ENCODE measurements at regions not wholly inside any gene's neighbourhood (a gene's known extent, or its start where the extent isn't known, plus 50 kb on each side); places are given as distances from the start of the nearest gene placed in this dataset.

DNA sequence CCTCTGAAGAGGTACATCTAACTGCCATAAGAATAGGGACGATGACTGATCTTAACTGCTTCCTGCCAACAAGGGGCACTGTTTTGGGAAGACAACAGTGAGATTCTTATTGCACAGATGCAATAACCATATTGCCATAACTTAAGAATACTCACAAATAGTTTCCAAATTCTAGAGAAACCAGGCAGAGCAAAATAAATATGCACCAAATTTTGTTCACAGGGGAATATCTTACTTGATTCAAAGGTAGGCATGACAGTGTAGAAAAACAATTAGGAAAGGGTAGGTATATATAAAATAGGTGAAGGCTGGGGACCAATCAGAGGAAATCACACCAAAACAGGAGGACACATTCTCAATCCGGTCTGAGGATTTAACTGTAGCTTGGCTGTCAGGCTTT, 49.9 kb upstream of the CST7 start:
- TF ChIP-seq, protein P1, sequence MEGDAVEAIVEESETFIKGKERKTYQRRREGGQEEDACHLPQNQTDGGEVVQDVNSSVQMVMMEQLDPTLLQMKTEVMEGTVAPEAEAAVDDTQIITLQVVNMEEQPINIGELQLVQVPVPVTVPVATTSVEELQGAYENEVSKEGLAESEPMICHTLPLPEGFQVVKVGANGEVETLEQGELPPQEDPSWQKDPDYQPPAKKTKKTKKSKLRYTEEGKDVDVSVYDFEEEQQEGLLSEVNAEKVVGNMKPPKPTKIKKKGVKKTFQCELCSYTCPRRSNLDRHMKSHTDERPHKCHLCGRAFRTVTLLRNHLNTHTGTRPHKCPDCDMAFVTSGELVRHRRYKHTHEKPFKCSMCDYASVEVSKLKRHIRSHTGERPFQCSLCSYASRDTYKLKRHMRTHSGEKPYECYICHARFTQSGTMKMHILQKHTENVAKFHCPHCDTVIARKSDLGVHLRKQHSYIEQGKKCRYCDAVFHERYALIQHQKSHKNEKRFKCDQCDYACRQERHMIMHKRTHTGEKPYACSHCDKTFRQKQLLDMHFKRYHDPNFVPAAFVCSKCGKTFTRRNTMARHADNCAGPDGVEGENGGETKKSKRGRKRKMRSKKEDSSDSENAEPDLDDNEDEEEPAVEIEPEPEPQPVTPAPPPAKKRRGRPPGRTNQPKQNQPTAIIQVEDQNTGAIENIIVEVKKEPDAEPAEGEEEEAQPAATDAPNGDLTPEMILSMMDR (IDR thresholded peaks at IDR 0.05), result no peak
- TF ChIP-seq POLR2A (IDR thresholded peaks at IDR 0.05), result no peak
- no peak for TF ChIP-seq EP300 (IDR thresholded peaks at IDR 0.05)

Measured in ovary (tissue), 3 donors.